SU-DHL-6 (cell line): ENCODE measurements at regions not wholly inside any gene's neighbourhood (a gene's known extent, or its start where the extent isn't known, plus 50 kb on each side); places are given as distances from the start of the nearest gene placed in this dataset.

Experiments
- H2AFZ ChIP-seq: fragments of 200-600 bp; sonication (generic); 2 replicates; pipeline ENCODE4 v1.6.1; 2014; ENCODE audit warnings: low read depth, mild to moderate bottlenecking, moderate library complexity, mixed read lengths, antibody characterized with exemption, low read length; ENCODE audit not compliant: severe bottlenecking
- H3F3A ChIP-seq: fragments of 200-600 bp; shearing (Covaris generic); 2 replicates; pipeline ENCODE4 v1.6.0; 2016; ENCODE audit warnings: antibody characterized with exemption, mild to moderate bottlenecking; ENCODE audit not compliant: insufficient read depth
- H3K27ac ChIP-seq: fragments of 200-600 bp; sonication (generic); 2 replicates; pipeline ENCODE4 v1.5.1; 2016; ENCODE audit warnings: low read depth, mild to moderate bottlenecking, low read length, moderate library complexity, mixed read lengths
- H3K27me3 ChIP-seq: fragments of 200-600 bp; sonication (generic), shearing (Covaris generic); 2 replicates; pipeline ENCODE4 v1.6.0; 2014; ENCODE audit warnings: mild to moderate bottlenecking, low read length
- H3K36me3 ChIP-seq: fragments of 200-600 bp; sonication (generic); 2 replicates; pipeline ENCODE4 v1.6.1; 2014; ENCODE audit warnings: mild to moderate bottlenecking, low read length, mixed read lengths
- H3K4me2 ChIP-seq: fragments of 300-600, 200-600 bp; shearing (Covaris generic), sonication (generic); 2 replicates; pipeline ENCODE4 v1.6.0; 2014; ENCODE audit warnings: low read length, low read depth, mild to moderate bottlenecking; ENCODE audit not compliant: poor library complexity, severe bottlenecking
- H3K4me3 ChIP-seq: fragments of 200-600 bp; sonication (generic); 2 replicates; pipeline ENCODE4 v1.5.1; 2014; ENCODE audit warnings: antibody characterized with exemption, low read length, mild to moderate bottlenecking, mixed read lengths; ENCODE audit not compliant: insufficient read depth, poor library complexity, severe bottlenecking
- H3K79me2 ChIP-seq: fragments of 200-600 bp; sonication (generic); 2 replicates; pipeline ENCODE4 v1.6.1; 2014; ENCODE audit warnings: mild to moderate bottlenecking, low read length, moderate library complexity; ENCODE audit not compliant: insufficient read depth
- H3K9ac ChIP-seq: fragments of 200-600 bp; sonication (generic); 2 replicates; pipeline ENCODE4 v1.7.0; 2014; ENCODE audit warnings: mild to moderate bottlenecking, low read length
- H3K9me2 ChIP-seq: fragments of 200-600 bp; sonication (generic); replicated peaks from 2 replicates; pipeline ENCODE4 v1.6.1; 2014; ENCODE audit warnings: low read length; ENCODE audit not compliant: insufficient read depth
- H3K9me3 ChIP-seq: fragments of 200-600 bp; sonication (generic); 2 replicates; pipeline ENCODE4 v1.6.1; 2014; ENCODE audit warnings: low read length, mixed read lengths; ENCODE audit not compliant: insufficient read depth
- H4K20me1 ChIP-seq: fragments of 200-600 bp; sonication (generic); 2 replicates; pipeline ENCODE4 v1.6.1; 2014; ENCODE audit warnings: low read depth, mild to moderate bottlenecking, antibody characterized with exemption, low read length, moderate library complexity, mixed read lengths
- EZH2phosphoT487 ChIP-seq: fragments of 200-600 bp; sonication (generic), shearing (Covaris generic); conservative IDR thresholded peaks from 2 replicates; pipeline ENCODE4 v1.6.1; 2018; ENCODE audit warnings: mild to moderate bottlenecking, antibody characterized with exemption, low read length, moderate library complexity, mixed read lengths
- TF ChIP-seq, protein P1 (sequence below): fragments of 200-600 bp; sonication (generic); IDR thresholded peaks from one replicate; pipeline ENCODE4 v1.5.1; 2017; ENCODE audit warnings: antibody characterized with exemption, mild to moderate bottlenecking, low read length, moderate library complexity; ENCODE audit not compliant: insufficient read depth, poor library complexity, severe bottlenecking

DNA sequence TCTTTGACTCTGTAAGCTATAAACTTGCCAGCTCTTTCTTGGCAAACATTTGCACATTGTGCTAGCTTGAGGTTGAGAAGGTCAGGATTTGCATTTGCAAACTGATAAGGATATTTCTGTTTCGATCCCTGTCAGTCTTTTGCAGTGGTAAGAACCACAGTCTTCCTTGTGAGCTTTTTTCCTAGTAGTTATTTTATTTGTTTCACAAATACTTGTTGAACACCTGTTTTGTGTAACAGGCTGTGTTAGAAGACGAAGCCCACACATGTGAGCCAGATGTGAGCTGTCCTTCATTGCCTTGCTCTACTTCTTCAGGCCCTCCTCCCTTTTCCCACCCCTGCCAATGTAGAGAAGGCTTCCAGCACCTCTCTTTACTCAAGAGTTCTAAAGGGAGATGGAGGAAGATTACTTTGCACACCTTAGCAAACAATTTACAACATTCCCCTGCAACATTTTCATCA is 327.0 kb upstream of the KLF4 start:
- no peaks in the 10 kb centered on the region for H3K27me3 ChIP-seq
- no peaks in the 10 kb centered on the region for H4K20me1 ChIP-seq
- H3K27ac ChIP-seq: no peak overlapping the region
- H3K9ac ChIP-seq: no peak overlapping the region
- H3K9me2 ChIP-seq: no peaks in the 10 kb centered on the region
- H3K4me2 ChIP-seq: no peak overlapping the region
- no peaks in the 10 kb centered on the region for H3K79me2 ChIP-seq
- no peaks in the 10 kb centered on the region for H3F3A ChIP-seq
- no peaks in the 10 kb centered on the region for H3K9me3 ChIP-seq
- TF ChIP-seq, protein P1, sequence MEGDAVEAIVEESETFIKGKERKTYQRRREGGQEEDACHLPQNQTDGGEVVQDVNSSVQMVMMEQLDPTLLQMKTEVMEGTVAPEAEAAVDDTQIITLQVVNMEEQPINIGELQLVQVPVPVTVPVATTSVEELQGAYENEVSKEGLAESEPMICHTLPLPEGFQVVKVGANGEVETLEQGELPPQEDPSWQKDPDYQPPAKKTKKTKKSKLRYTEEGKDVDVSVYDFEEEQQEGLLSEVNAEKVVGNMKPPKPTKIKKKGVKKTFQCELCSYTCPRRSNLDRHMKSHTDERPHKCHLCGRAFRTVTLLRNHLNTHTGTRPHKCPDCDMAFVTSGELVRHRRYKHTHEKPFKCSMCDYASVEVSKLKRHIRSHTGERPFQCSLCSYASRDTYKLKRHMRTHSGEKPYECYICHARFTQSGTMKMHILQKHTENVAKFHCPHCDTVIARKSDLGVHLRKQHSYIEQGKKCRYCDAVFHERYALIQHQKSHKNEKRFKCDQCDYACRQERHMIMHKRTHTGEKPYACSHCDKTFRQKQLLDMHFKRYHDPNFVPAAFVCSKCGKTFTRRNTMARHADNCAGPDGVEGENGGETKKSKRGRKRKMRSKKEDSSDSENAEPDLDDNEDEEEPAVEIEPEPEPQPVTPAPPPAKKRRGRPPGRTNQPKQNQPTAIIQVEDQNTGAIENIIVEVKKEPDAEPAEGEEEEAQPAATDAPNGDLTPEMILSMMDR: no peak
- TF ChIP-seq EZH2phosphoT487: no peak
- H2AFZ ChIP-seq: no peak overlapping the region
- H3K36me3 ChIP-seq: no peaks in the 10 kb centered on the region
- no peak overlapping the region for H3K4me3 ChIP-seq

DNA sequence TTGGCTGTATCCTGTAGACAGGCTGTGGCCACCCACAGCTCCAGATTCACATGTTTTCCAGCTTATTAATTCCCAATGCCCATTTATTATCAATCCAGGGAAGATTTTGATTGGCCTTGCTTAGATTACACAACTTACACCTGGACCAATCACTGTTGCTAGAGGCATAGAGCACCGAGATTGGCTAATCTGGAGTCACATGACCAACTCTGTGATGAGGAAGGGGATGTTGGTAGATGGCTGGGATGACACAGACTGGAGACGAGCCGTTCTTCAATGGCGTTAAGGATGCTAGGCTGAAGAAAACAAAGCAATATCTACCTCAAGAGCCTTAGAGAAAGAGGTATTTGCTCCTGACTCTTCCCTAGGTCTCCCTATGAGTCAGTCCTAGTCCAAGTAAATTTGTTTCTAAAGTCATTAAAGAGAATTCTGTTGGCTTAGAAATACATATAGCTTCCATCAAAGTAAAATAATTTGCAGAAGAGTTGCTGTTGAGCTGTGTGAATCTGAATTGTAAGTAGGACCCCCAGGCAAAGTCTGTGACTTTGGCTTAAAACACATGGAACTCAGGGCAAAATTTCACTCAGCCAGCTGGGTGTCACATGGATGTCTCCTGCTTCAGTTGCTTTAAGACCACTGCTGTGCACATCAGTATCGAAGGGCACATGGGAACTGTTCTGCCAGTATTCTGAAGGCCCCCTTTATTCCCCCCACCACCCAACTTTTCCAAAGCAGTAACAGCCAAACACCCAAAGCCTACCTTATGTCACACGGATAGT is 326.4 kb upstream of the KLF4 start:
- Histone ChIP-seq H3K27me3 (no peaks in the 10 kb centered on the region), H2AFZ (no peak overlapping the region), H3K4me2 (no peak overlapping the region), H3K36me3 (no peaks in the 10 kb centered on the region), H3K4me3 (no peak overlapping the region), H4K20me1 (no peaks in the 10 kb centered on the region), H3K9ac (no peak overlapping the region), H3F3A (no peaks in the 10 kb centered on the region), H3K79me2 (no peaks in the 10 kb centered on the region), H3K9me2 (no peaks in the 10 kb centered on the region), H3K9me3 (no peaks in the 10 kb centered on the region), H3K27ac (no peak overlapping the region)
- TF ChIP-seq, protein P1: no peak
- TF ChIP-seq EZH2phosphoT487: no peak

DNA sequence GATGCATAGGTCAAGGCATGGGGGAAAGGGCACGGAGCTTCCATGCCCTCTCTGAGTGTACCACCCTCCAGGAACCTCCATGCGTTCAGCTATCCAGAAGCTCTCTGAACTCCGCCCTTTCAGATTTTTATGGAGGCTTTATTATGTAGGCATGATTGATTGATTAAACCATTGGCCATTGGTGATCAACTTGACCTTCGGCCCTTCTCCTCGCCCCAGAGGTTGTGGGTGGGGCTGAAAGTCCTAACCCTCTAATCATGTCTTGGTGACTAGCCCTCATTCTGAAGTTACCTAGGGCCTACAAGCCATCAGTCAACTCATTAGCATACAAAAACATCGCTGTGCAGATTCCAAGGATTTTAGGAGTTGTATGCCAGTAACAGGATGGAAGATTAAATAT is 323.7 kb upstream of the KLF4 start:
- Histone ChIP-seq H3K9me2 (no peaks in the 10 kb centered on the region), H3K27ac (no peak overlapping the region), H3K9ac (no peak overlapping the region), H3K36me3 (no peaks in the 10 kb centered on the region), H3K4me3 (no peak overlapping the region), H3F3A (no peaks in the 10 kb centered on the region), H4K20me1 (no peaks in the 10 kb centered on the region), H3K9me3 (no peaks in the 10 kb centered on the region), H3K79me2 (no peaks in the 10 kb centered on the region), H3K27me3 (no peaks in the 10 kb centered on the region), H3K4me2 (no peak overlapping the region), H2AFZ (no peak overlapping the region)
- TF ChIP-seq EZH2phosphoT487: no peak
- TF ChIP-seq, protein P1: no peak
